ENCODE measurements at regions not wholly inside any gene's neighbourhood (a gene's known extent, or its start where the extent isn't known, plus 50 kb on each side); places are given as distances from the start of the nearest gene placed in this dataset.

DNA sequence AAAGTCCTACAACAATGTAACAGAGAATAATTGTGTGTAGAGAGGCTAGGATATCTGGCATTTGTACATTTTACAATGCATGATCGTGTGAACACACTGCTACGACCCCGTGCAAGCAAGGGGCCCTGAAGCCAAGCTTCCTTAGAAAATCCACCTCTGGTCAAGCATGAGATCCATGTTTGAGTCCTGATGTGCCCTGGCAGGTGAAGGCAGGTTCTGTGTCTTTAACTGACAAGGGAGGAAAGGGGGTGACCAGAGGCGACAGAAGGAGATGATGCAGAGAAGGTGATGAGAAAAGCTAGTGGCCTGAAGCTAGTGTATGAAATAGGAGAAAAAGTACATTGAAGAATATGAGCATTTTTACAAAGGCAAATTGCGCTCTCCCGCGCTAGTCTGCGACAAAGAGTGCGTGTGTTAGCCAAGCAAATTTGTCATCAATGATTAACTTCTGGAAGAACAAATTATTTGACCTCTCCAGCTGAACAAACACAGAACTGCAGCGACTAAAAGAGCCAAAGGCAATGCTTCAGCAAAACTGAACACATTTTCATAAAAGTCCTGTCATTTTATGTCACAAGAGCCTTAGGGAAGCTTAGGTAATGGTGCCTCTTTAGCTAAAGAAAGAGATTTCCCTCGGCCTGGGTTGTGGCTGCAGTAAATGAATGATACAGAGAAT, 101.7 kb upstream of the DAPK1 start (continued):
- TF ChIP-seq ZNF462 (CRISPR knock-in tag; IDR thresholded peaks at IDR 0.05) (no peak), ZNF331 (CRISPR knock-in tag; IDR thresholded peaks at IDR 0.05; ENCODE audit: low read depth) (no peak)

GRCh38 chr9:87401681-87402080, 96.0 kb upstream of the DAPK1 start:
- Histone ChIP-seq H3K4me3 (no peak overlapping the region), H3K79me2 (replicated peaks; ENCODE audit: insufficient read depth) (no peaks in the 10 kb centered on the region; the same call in 1 of the 2 replicates), H3K27ac (ENCODE audit: low read depth) (no peak overlapping the region), H3K27me3 (ENCODE audit: insufficient read depth) (no peaks in the 10 kb centered on the region), H2AFZ (no peak overlapping the region), H3K36me3 (ENCODE audit: insufficient read depth) (no peaks in the 10 kb centered on the region), H4K20me1 (replicated peaks; ENCODE audit: insufficient read depth) (no peaks in the 10 kb centered on the region), H3K9me2 (ENCODE audit: insufficient read depth) (peaks cover 4% of the 10 kb centered on the region; the same call in 1 of the 2 replicates), H3F3A (replicated peaks; ENCODE audit: low read depth) (peaks cover 15% of the 10 kb centered on the region; the same call in 1 of the 2 replicates), H3K4me2 (no peak overlapping the region), H3K4me1 (ENCODE audit: insufficient read depth) (peaks cover 65% of the 10 kb centered on the region)
- no peak for DNase-seq (ENCODE audit: low spot score)
- no peak for TF ChIP-seq POLR2AphosphoS5 (IDR thresholded peaks at IDR 0.05; ENCODE audit: low read depth)
- Mint-ChIP-seq H3K9me3 (no peaks in the 10 kb centered on the region), H3K27ac (peak overlapping the region; percentile 51; the same call in 1 of the 2 replicates), H3K4me1 (peaks cover 57% of the 10 kb centered on the region), H3K4me3 (no peak overlapping the region), H3K36me3 (ENCODE audit: low read depth) (no peaks in the 10 kb centered on the region), H3K27me3 (ENCODE audit: insufficient read depth, low read depth, poor library complexity) (peaks cover 2% of the 10 kb centered on the region)
- no peak for ATAC-seq

GRCh38 chr9:87402537-87402936, 95.1 kb upstream of the DAPK1 start:
- Mint-ChIP-seq H3K36me3 (ENCODE audit: low read depth) (no peaks in the 10 kb centered on the region), H3K4me1 (peaks cover 58% of the 10 kb centered on the region), H3K27me3 (ENCODE audit: insufficient read depth, low read depth, poor library complexity) (peaks cover 4% of the 10 kb centered on the region)
- TF ChIP-seq ZNF114 (CRISPR knock-in tag; IDR thresholded peaks at IDR 0.05) (no peak), POLR2AphosphoS5 (IDR thresholded peaks at IDR 0.05; ENCODE audit: low read depth) (no peak), NANOG (IDR thresholded peaks at IDR 0.05; ENCODE audit: borderline replicate concordance) (no peak), REST (IDR thresholded peaks at IDR 0.05; ENCODE audit: unreplicated experiment) (no peak), ZNF331 (CRISPR knock-in tag; IDR thresholded peaks at IDR 0.05; ENCODE audit: low read depth) (no peak), CREB1 (CRISPR knock-in tag; IDR thresholded peaks at IDR 0.05; ENCODE audit: low read depth) (no peak)

More at GRCh38 chr9:87402537-87402936, 95.1 kb upstream of the DAPK1 start:
- Histone ChIP-seq H3K27ac (ENCODE audit: low read depth) (no peak overlapping the region), H3F3A (replicated peaks; ENCODE audit: low read depth) (peaks cover 19% of the 10 kb centered on the region), H3K9me2 (ENCODE audit: insufficient read depth) (peaks cover 4% of the 10 kb centered on the region; the same call in 1 of the 2 replicates), H3K4me3 (no peak overlapping the region), H3K79me2 (replicated peaks; ENCODE audit: insufficient read depth) (no peaks in the 10 kb centered on the region; the same call in 1 of the 2 replicates), H3K27me3 (ENCODE audit: insufficient read depth) (no peaks in the 10 kb centered on the region), H3K4me2 (no peak overlapping the region), H2AFZ (no peak overlapping the region), H4K20me1 (replicated peaks; ENCODE audit: insufficient read depth) (no peaks in the 10 kb centered on the region), H3K36me3 (ENCODE audit: insufficient read depth) (no peaks in the 10 kb centered on the region), H3K4me1 (ENCODE audit: insufficient read depth) (peaks cover 66% of the 10 kb centered on the region)
- H3K9me3 Mint-ChIP-seq = no peaks in the 10 kb centered on the region
- ATAC-seq = no peak
- H3K4me3 Mint-ChIP-seq = no peak overlapping the region
- H3K27ac Mint-ChIP-seq = no peak overlapping the region
- DNase-seq (ENCODE audit: low spot score) = no peak
